RCC 7860 (cell line): ENCODE measurements at regions not wholly inside any gene's neighbourhood (a gene's known extent, or its start where the extent isn't known, plus 50 kb on each side); places are given as distances from the start of the nearest gene placed in this dataset.
A peak's percentile ranks its signal among the peaks of the same experiment; 100 is the strongest.

ENCODE experiments used
- DNase-seq: peaks from one replicate; pipeline ENCODE4 v3.0.0-alpha.2; 2015; ENCODE audit warnings: low spot score
- FAIRE-seq: peaks from 2 replicates; lab custom pipeline; 2012; peaks lifted over from hg19 to GRCh38; lab: Jason Lieb, UNC

GRCh38 chr13:44088991-44089413 is 209.3 kb downstream of the LACC1 start:
- FAIRE-seq (no peak), DNase-seq (no peak)

GRCh38 chr13:44089452-44089851 is 209.7 kb downstream of the LACC1 start:
- no peak for DNase-seq
- FAIRE-seq = no peak

GRCh38 chr13:44092078-44092970 is 212.6 kb downstream of the LACC1 start:
- no peak for DNase-seq
- FAIRE-seq = no peak

- DNase-seq (no peak), FAIRE-seq (no peak)
These were observed 214.2 kb downstream of the LACC1 start for GRCh38 chr13:44093607-44094564.

GRCh38 chr13:44096901-44097300 is 217.2 kb downstream of the LACC1 start:
- FAIRE-seq (no peak), DNase-seq (no peak)

GRCh38 chr13:44098559-44098958 is 218.9 kb downstream of the LACC1 start:
- no peak for FAIRE-seq
- DNase-seq = no peak

- FAIRE-seq = no peak
- no peak for DNase-seq
These were observed 221.8 kb downstream of the LACC1 start for GRCh38 chr13:44101347-44102083.

- no peak for FAIRE-seq
- no peak for DNase-seq
These were observed 223.9 kb downstream of the LACC1 start for GRCh38 chr13:44103429-44104196.

GRCh38 chr13:44104197-44104490 is 224.4 kb downstream of the LACC1 start:
- FAIRE-seq (no peak), DNase-seq (no peak)

GRCh38 chr13:44104969-44105368 is 225.3 kb downstream of the LACC1 start:
- FAIRE-seq = no peak
- DNase-seq = no peak

GRCh38 chr13:44106266-44107152 is 226.8 kb downstream of the LACC1 start:
- DNase-seq (no peak), FAIRE-seq (no peak)

GRCh38 chr13:44107357-44108121 is 227.8 kb downstream of the LACC1 start:
- FAIRE-seq = no peak

GRCh38 chr13:44108331-44108858 is 228.7 kb downstream of the LACC1 start:
- peak; percentile 73 for DNase-seq
- FAIRE-seq = peak; percentile 80

More at GRCh38 chr13:44107357-44108121, 227.8 kb downstream of the LACC1 start:
- DNase-seq = no peak

GRCh38 chr13:44110091-44110621 is 230.5 kb downstream of the LACC1 start:
- DNase-seq (peak; percentile 79), FAIRE-seq (peak; percentile 97)

- FAIRE-seq = no peak
- no peak for DNase-seq
These were observed 232.0 kb downstream of the LACC1 start for GRCh38 chr13:44111701-44112100.

- no peak for FAIRE-seq
These were observed 233.1 kb downstream of the LACC1 start for GRCh38 chr13:44112700-44113329.

GRCh38 chr13:44116562-44117332 is 237.0 kb downstream of the LACC1 start:
- no peak for FAIRE-seq

More at GRCh38 chr13:44112700-44113329, 233.1 kb downstream of the LACC1 start:
- DNase-seq = no peak

More at GRCh38 chr13:44116562-44117332, 237.0 kb downstream of the LACC1 start:
- no peak for DNase-seq
